HG03039 (cell line): ENCODE measurements at regions not wholly inside any gene's neighbourhood (a gene's known extent, or its start where the extent isn't known, plus 50 kb on each side); places are given as distances from the start of the nearest gene placed in this dataset.

Experiments used
- ATAC-seq: cut with Tn5 transposase; IDR thresholded peaks from one replicate; pipeline ENCODE4 v1.9.1; 2021; ENCODE audit warnings: mild to moderate bottlenecking, moderate library complexity; ENCODE audit not compliant: unreplicated experiment

- ATAC-seq: no peak
These were observed 159.6 kb upstream of the ANK2 start for GRCh38 chr4:112889619-112890527.

GRCh38 chr4:112894480-112894879, 155.0 kb upstream of the ANK2 start:
- ATAC-seq: no peak

- ATAC-seq: no peak
These were observed 154.5 kb upstream of the ANK2 start for GRCh38 chr4:112894951-112895350.

- ATAC-seq: peak; percentile 80
These were observed 153.4 kb upstream of the ANK2 start for GRCh38 chr4:112895811-112896608.

GRCh38 chr4:112896609-112897190, 152.8 kb upstream of the ANK2 start:
- no peak for ATAC-seq

GRCh38 chr4:112897543-112897942, 151.9 kb upstream of the ANK2 start:
- ATAC-seq: no peak

GRCh38 chr4:112898357-112899141, 150.9 kb upstream of the ANK2 start:
- no peak for ATAC-seq

GRCh38 chr4:112900416-112900815, 149.0 kb upstream of the ANK2 start:
- no peak for ATAC-seq

- no peak for ATAC-seq
These were observed 147.5 kb upstream of the ANK2 start for GRCh38 chr4:112901962-112902411.

GRCh38 chr4:112905728-112906127, 143.7 kb upstream of the ANK2 start:
- ATAC-seq: no peak

- no peak for ATAC-seq
These were observed 140.9 kb upstream of the ANK2 start for GRCh38 chr4:112908511-112908910.

GRCh38 chr4:112910109-112910736, 139.2 kb upstream of the ANK2 start:
- peak; percentile 63 for ATAC-seq

GRCh38 chr4:112916868-112917267, 132.6 kb upstream of the ANK2 start:
- no peak for ATAC-seq

- no peak for ATAC-seq
These were observed 125.9 kb upstream of the ANK2 start for GRCh38 chr4:112923516-112923915.

GRCh38 chr4:112926819-112927218, 122.6 kb upstream of the ANK2 start:
- no peak for ATAC-seq

GRCh38 chr4:112927544-112927943, 121.9 kb upstream of the ANK2 start:
- no peak for ATAC-seq

- no peak for ATAC-seq
These were observed 118.5 kb upstream of the ANK2 start for GRCh38 chr4:112931001-112931400.

GRCh38 chr4:112933790-112934189, 115.7 kb upstream of the ANK2 start:
- no peak for ATAC-seq

- no peak for ATAC-seq
These were observed 110.9 kb upstream of the ANK2 start for GRCh38 chr4:112938461-112939058.

- no peak for ATAC-seq
These were observed 109.6 kb upstream of the ANK2 start for GRCh38 chr4:112939901-112940300.
